ENCODE measurements at regions not wholly inside any gene's neighbourhood (a gene's known extent, or its start where the extent isn't known, plus 50 kb on each side); places are given as distances from the start of the nearest gene placed in this dataset.

- TF ChIP-seq POLR2A (IDR thresholded peaks at IDR 0.05): no peak
- TF ChIP-seq POLR2AphosphoS5 (IDR thresholded peaks at IDR 0.05): no peak
- no peak for TF ChIP-seq CTCF (IDR thresholded peaks at IDR 0.05)
Observed at GRCh38 chr5:43804723-43805122, 201.7 kb downstream of the NNT start.
